NCI-H226 (cell line): ENCODE measurements at regions not wholly inside any gene's neighbourhood (a gene's known extent, or its start where the extent isn't known, plus 50 kb on each side); places are given as distances from the start of the nearest gene placed in this dataset.

ENCODE experiments used
- DNase-seq: peaks from one replicate; pipeline ENCODE4 v3.0.0-alpha.2; 2015

- DNase-seq, result no peak
These were observed 1056.7 kb upstream of the AMELY start for GRCh38 chrY:7968293-7968692.

- DNase-seq, result no peak
These were observed 1055.4 kb upstream of the AMELY start for GRCh38 chrY:7966916-7967315.

GRCh38 chrY:7963393-7963792 is 1051.8 kb upstream of the AMELY start:
- DNase-seq, result no peak

- no peak for DNase-seq
These were observed 1050.8 kb upstream of the AMELY start for GRCh38 chrY:7962350-7962749.

GRCh38 chrY:7961811-7962210 is 1050.3 kb upstream of the AMELY start:
- no peak for DNase-seq

GRCh38 chrY:7957773-7958172 is 1046.2 kb upstream of the AMELY start:
- no peak for DNase-seq

- no peak for DNase-seq
These were observed 1039.8 kb upstream of the AMELY start for GRCh38 chrY:7951187-7951852.

- DNase-seq, result no peak
These were observed 1032.6 kb upstream of the AMELY start for GRCh38 chrY:7944135-7944534.

- no peak for DNase-seq
These were observed 1031.2 kb upstream of the AMELY start for GRCh38 chrY:7942711-7943110.

GRCh38 chrY:7941856-7942255 is 1030.3 kb upstream of the AMELY start:
- no peak for DNase-seq

GRCh38 chrY:7938982-7939718 is 1027.6 kb upstream of the AMELY start:
- no peak for DNase-seq

GRCh38 chrY:7936831-7937230 is 1025.3 kb upstream of the AMELY start:
- DNase-seq, result no peak

GRCh38 chrY:7936046-7936445 is 1024.5 kb upstream of the AMELY start:
- DNase-seq, result peak; percentile 32

- DNase-seq, result no peak
These were observed 1024.1 kb upstream of the AMELY start for GRCh38 chrY:7935606-7936005.

GRCh38 chrY:7932424-7932823 is 1020.9 kb upstream of the AMELY start:
- no peak for DNase-seq

GRCh38 chrY:7929866-7930265 is 1018.3 kb upstream of the AMELY start:
- no peak for DNase-seq

GRCh38 chrY:7924059-7924458 is 1012.5 kb upstream of the AMELY start:
- DNase-seq, result no peak

- DNase-seq, result no peak
These were observed 1012.0 kb upstream of the AMELY start for GRCh38 chrY:7923476-7924017.

- no peak for DNase-seq
These were observed 1008.8 kb upstream of the AMELY start for GRCh38 chrY:7920382-7920781.

- DNase-seq, result no peak
These were observed 977.0 kb upstream of the AMELY start for GRCh38 chrY:7888506-7888905.

- no peak for DNase-seq
These were observed 970.1 kb upstream of the AMELY start for GRCh38 chrY:7881696-7882095.

- no peak for DNase-seq
These were observed 967.7 kb upstream of the AMELY start for GRCh38 chrY:7879245-7879644.

GRCh38 chrY:7878719-7879118 is 967.2 kb upstream of the AMELY start:
- no peak for DNase-seq

GRCh38 chrY:7877458-7877857 is 965.9 kb upstream of the AMELY start:
- no peak for DNase-seq

- DNase-seq, result peak; percentile 17
These were observed 962.5 kb upstream of the AMELY start for GRCh38 chrY:7874080-7874479.
